LHCN-M2 (cell line): ENCODE measurements at regions not wholly inside any gene's neighbourhood (a gene's known extent, or its start where the extent isn't known, plus 50 kb on each side); places are given as distances from the start of the nearest gene placed in this dataset.

ENCODE experiments used
- DNase-seq: peaks from one replicate; pipeline ENCODE4 v3.0.0-alpha.2; 2012; ENCODE audit warnings: low read depth

DNA sequence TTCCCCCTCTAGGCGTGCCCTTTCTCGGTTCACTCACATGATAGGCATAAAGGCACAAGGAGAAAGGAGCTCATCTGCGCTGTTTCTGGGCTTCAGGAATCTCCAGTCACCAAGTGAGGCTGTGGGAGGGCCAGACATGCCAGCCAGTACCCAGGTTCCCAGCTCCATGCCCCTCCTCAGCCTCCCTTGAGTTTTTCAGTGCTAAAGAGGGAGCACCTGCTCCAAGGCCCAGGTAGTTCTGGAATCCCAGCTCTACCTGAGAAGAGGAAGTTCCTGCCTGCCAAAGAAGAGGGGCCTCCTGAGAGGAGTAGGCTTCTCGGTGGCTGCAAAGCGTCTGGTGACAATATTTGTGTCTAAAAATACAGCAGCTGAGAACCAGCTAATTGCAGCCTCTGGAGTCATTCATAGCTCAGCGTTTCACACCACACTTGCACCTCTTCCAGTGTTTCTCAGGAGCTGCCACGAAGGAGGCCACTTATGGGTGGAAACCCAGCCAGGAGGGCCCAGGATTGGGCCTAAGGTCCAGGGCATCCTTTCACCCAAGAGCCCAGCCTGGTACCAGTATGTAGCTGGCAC lies 197.4 kb downstream of the TRIM29 start:
- no peak for DNase-seq

DNA sequence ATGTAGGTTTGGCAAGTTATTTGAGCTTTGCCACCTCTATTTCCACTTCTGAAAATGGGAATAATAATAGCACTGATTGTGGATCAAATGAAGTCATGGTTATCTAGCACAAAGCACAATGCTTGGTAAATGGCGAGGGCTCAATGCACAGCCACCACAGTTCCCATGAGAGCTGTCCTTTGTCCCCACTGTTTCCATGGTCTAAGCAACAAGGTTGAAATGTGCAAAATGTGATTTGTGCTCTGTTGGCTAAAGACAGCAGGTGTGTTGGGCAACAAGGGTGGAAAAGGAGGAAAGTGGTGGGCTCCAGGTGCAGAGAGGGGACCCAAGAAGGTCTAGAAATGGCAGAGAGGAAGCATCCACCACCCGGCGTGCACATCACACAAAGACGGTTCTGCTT lies 200.5 kb downstream of the TRIM29 start:
- DNase-seq, result no peak

DNA sequence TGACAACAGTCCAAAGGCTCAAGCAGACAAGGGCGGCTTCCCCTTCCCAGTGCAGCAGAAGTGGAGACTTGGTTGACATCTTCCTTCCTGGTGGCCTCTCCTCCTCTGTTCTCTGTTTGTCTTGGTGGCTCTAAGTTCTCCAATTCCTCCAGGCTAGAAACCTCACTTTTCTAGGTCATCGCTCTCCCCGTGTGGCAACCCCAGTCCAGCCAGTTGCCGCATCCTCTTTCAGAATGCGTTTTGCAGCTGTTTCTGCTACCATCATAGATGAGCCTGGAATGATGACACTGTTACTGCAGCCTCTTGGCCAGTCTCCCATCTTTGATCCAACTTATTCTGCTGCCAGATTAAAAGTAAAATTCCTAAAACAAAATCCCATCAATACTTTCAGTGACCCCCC lies 201.5 kb downstream of the TRIM29 start:
- DNase-seq, result no peak

GRCh38 chr11:119935349-119935925 lies 202.5 kb downstream of the TRIM29 start:
- no peak for DNase-seq

- DNase-seq, result no peak
Observed at GRCh38 chr11:119934866-119935265, 203.0 kb downstream of the TRIM29 start.

GRCh38 chr11:119934267-119934666 lies 203.6 kb downstream of the TRIM29 start:
- DNase-seq, result no peak

DNA sequence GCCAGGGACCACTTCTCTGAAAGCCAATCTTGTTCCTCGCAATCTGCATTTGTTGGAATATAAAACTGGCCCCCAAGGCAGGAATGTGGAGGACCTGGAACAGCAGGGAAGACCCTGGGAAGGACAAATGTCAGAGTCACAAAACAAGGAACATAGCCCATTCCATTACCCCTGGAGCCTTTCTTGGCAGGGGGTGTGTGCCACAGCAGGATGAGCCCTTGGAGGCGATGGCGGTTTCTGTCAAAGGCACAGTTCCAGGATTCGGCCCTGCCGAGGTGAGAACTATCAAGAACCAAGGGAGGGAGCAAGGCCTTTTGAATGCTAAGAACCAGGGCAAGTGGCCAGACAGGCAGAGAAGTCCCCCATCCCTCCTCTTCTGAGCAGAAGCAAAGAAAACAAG lies 204.3 kb downstream of the TRIM29 start:
- DNase-seq, result no peak

- no peak for DNase-seq
Observed at GRCh38 chr11:119932828-119933562, 204.0 kb upstream of the NECTIN1 start.

- DNase-seq, result no peak
Observed at GRCh38 chr11:119928047-119928446, 199.0 kb upstream of the NECTIN1 start.

GRCh38 chr11:119924017-119924416 lies 195.0 kb upstream of the NECTIN1 start:
- DNase-seq, result no peak

GRCh38 chr11:119921571-119921970 lies 192.6 kb upstream of the NECTIN1 start:
- DNase-seq, result no peak

DNA sequence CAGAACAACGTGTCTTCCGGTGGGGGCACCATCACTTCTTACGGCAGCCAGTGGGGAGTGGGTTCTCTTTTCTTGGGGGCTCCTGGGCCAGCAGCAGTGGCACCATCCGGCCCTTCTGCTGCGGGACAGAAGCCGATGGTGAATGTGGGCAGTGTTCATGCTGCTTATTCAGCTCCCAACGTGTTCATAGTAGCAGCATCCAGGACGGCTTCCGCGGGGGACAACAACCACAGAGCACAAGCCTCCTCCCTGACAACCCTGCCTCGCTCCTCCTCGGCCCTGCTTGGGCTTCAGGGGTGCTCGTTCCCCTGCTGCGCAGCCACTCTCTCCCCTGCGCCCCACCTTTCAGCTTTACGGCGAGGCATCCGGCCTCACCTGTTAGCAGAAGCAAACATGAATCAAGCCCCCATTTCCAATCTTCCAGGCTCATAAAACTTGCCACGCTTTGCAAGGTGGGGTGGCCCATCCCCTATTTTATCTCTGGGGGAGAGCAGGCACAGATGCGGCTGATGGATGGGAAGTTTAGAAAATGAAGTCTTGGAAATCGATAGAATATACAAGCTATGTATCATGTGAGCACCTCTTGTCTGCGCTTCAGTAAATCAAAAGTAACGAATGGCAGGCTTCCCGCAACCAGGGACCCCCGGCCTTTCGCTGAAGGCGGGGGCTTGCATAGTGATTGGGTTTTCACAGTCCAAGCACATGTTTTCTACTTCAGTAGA lies 191.8 kb upstream of the NECTIN1 start:
- DNase-seq, result no peak

DNA sequence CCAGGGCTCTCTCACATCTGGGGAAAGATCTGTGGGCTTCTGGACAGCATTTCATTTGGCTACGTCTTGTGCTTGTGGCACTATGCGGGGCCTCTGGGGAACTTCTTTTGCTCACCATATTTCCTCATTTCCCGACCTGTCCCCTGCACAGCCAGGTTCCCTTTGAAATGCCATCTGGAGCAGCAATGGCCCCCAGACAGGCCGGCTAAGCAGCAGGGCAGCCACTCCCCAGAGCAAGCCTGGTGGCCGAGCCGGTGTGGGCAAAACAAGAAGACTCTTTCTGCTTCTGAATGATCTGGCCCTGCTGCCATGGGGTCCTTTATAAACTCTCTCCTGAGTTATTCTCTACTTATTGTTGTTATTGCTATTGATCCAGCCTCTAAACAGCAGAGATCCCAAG lies 190.7 kb upstream of the NECTIN1 start:
- no peak for DNase-seq

DNA sequence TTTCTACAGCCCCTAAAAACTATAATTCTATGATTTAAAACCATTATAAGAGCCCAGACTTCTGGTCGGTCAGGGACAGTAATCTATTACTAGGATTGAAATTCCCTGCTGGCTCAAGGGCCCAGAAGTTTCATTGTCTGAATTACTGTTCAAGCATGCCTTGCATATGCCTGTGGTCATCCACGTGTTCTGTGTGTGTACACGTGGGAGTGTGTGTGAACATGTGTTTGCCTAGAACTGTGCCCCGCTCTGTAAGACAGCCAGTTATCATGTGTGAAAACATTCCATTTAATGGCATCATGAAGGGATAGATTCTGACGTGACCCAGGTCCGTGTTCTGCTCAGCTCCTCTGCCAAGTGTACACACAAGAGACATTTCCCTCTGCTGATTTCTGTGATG lies 189.3 kb upstream of the NECTIN1 start:
- DNase-seq, result no peak

GRCh38 chr11:119916568-119916967 lies 187.6 kb upstream of the NECTIN1 start:
- no peak for DNase-seq

DNA sequence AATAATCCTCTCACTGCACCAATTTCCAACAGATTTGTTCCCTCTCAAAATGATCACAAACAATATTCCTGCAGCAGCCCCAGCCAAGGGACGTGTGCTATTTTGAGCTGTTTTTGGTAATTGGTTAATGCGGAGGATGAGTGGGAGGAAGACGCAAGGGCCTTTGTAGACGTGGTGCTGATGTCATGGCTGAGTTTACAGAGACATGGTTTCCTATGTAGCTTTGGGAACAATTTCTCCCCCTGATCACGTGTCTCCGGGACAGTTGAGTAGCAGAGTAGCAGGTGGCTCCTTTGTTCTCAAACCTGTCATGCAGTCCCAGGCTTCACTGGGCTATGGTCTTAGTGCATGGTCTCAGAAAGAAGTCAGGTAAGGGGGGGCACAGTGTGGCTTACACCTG lies 183.2 kb upstream of the NECTIN1 start:
- no peak for DNase-seq

DNA sequence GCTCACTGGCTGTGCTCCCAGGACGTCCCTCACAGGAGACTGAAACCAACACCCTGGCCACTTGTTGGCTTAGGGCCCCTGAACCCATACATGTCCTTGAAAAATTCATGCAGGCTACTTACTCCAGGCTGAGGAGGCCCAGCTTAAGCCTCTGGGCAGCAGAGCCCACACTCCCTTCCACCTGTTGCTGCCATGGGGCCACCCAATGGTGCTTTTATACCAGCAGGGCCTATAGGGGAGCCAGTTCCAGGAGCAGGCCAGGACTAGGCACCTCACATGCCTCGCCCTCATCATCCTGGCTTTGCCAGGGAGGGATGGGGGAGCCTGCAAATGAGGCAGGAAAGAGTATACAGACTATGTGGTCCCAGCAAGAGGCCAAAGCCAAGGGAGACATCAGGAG lies 181.7 kb upstream of the NECTIN1 start:
- no peak for DNase-seq

DNA sequence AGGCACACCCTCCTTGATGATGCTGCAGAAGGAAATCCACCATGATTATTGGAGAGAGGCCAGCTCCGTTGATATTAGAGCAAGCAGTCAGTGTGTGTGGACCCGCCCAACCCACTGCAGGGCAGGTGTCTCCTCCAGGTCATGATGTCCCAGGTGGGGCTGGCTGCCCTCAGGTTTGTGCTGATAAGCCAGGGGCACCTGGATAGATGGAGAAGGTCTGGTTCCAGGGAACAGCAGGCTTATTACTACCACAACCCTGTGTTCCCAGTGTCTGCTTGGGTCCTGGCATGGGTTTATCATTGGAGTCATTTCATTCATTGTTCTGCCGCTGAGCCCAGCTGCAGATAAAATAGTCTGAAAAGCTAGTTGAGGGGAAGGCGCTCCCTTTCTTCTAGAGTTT lies 181.1 kb upstream of the NECTIN1 start:
- no peak for DNase-seq

DNA sequence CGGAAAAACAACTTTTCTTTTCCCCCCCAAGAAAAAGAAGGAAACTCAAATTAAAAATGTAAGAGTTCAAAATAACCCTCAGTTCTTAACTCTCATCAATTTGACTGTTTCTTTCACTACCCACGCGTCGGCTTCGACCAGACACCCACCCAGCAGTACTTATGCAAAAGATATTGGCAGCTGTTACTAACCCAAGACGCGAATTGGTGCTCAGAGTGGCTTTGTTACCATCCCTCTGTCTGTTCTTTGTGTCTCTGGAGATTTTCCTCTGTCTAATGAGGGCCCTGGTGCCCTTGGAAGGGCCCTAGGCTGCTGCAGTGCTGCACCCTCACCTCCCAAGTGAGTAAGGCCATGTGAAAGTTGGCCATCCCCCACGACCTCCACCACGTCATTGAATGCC lies 180.5 kb upstream of the NECTIN1 start:
- no peak for DNase-seq

DNA sequence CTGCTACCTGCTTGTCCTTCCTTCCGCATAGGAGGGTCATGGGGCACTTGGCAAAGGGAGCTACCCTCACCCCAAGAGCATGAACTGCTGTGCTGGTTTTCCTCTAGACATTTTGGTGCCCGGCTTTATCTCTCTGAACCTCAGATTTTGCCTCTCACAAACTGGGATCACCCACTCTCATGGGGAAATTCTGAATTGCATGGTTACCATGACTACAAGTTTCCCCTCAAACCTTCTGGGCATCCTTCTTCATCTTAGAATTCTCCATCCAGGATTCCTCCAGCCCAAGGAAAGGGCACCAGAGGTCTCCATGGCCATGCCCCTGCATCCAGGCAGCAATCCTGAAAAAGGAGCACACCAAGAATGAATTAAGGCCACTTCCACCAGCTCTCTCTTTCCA lies 180.1 kb upstream of the NECTIN1 start:
- no peak for DNase-seq

- DNase-seq, result no peak
Observed at GRCh38 chr11:119908573-119908904, 179.5 kb upstream of the NECTIN1 start.

DNA sequence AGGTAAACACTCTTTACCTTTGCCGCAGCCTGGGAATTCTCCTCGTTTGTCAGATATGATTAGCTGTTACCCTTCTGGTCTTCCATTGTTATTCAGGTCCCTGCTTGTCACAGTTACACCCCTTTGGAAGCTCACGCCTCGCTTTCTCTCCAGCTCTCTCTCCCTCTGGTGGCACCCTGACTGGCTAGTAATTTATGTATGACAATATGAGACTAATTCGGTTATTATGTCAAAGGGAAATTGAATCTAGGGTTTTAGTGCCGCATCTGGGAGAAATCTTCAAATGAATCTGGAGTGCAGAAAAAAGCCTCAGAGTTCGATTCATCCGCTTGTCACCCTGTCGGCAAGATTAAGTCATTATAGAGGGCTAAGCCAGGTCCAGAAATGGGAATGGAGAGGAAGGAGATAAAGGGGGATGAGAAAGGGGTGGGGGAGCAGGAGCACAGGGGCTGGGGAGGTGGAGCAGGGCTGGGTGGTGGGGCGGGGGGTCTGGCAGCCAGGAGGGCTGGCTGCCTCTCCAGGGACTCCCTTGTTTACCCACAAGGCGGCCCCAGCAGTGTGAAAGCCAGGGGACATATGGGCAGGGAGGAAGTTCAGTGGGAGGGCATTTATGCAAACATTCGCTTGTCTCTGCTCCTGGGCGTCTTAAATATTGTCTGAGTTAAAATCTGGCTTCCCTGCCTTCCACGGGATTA lies 179.0 kb upstream of the NECTIN1 start:
- no peak for DNase-seq
